Esophagus (tissue), 2 donors: ENCODE measurements at regions not wholly inside any gene's neighbourhood (a gene's known extent, or its start where the extent isn't known, plus 50 kb on each side); places are given as distances from the start of the nearest gene placed in this dataset.

Source experiments
- H3K27ac ChIP-seq, 2 donors: one replicate each; pipeline ENCODE4 v1.5.1; 2013; ENCODE audit warnings: low read depth in 2 of 2, mild to moderate bottlenecking in 2 of 2, inconsistent platforms in 1 of 2, low read length in 1 of 2, moderate library complexity in 1 of 2
- H3K27me3 ChIP-seq, 2 donors: one replicate each; pipeline ENCODE4 v1.6.1; 2013; ENCODE audit warnings: low read length in 2 of 2, control low read depth in 1 of 2, mild to moderate bottlenecking in 1 of 2; ENCODE audit not compliant: insufficient read depth in 2 of 2, control insufficient read depth in 1 of 2
- H3K36me3 ChIP-seq, 2 donors: one replicate each; pipeline ENCODE4 v1.6.1; 2013; ENCODE audit warnings: low read length in 1 of 2; ENCODE audit not compliant: control insufficient read depth in 2 of 2, insufficient read depth in 2 of 2
- H3K4me1 ChIP-seq, 2 donors: one replicate each; pipeline ENCODE4 v1.6.1; 2013; ENCODE audit warnings: low read length in 1 of 2; ENCODE audit not compliant: control insufficient read depth in 2 of 2, insufficient read depth in 2 of 2
- H3K4me3 ChIP-seq, 2 donors: one replicate each; pipeline ENCODE4 v1.5.1; 2013; ENCODE audit warnings: low read length in 2 of 2, mild to moderate bottlenecking in 2 of 2, low read depth in 1 of 2, moderate library complexity in 1 of 2
- H3K9me3 ChIP-seq, 2 donors: one replicate each; pipeline ENCODE4 v1.6.1; 2013; ENCODE audit warnings: mild to moderate bottlenecking in 2 of 2, low read depth in 1 of 2, low read length in 1 of 2, moderate library complexity in 1 of 2; ENCODE audit not compliant: control insufficient read depth in 2 of 2, insufficient read depth in 1 of 2
- WGBS, 2 donors: extraction: QIAGEN DNeasy Blood & Tissue Kit; methylation state at CpG; one replicate each; pipeline ENCODE4 v1.1.7; 2013; 5-methylcytosine and 5-hydroxymethylcytosine counted together
- donor health status: healthy with polysubstance abuse.
- donor health status: Bipolar disorder and iron deficiency.

DNA sequence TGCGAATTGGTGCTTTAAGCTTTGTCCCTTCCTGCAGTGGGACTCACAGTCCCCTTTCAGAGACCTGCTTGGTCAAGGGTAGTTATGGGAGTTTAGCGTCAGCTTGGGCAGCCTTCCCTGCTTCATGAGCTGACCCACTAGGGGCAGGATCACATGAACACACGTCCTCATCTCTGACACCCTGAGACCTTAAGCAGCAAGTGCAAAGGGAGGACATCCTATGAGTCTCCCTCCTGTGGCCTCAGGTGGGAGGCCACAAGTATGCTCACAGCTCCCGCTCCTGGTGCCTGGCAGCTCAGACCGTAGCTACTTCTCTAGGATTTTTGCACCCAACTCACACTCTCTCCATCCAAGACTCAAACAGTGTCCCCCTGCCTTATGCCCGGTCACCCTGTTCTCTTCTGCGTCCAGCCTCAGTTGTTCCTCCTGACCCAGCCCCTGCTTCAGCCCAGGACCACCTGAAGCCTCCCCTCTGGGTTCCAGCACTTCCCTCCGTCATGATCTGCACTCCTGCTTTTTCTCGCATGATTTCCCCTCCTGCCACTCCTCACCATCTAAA lies 136.6 kb upstream of the FAM20C start:
- Histone ChIP-seq H3K36me3 (no peaks in the 10 kb centered on the region), H3K9me3 (no peaks in the 10 kb centered on the region), H3K4me1 (peaks cover 0 to 4% of the 10 kb centered on the region in 2 donors), H3K4me3 (no peak overlapping the region), H3K27me3 (no peaks in the 10 kb centered on the region), H3K27ac (no peak overlapping the region)
- WGBS, 2 donors = 86 to 90% methylated on average over 9 of the region's 9 CpGs

DNA sequence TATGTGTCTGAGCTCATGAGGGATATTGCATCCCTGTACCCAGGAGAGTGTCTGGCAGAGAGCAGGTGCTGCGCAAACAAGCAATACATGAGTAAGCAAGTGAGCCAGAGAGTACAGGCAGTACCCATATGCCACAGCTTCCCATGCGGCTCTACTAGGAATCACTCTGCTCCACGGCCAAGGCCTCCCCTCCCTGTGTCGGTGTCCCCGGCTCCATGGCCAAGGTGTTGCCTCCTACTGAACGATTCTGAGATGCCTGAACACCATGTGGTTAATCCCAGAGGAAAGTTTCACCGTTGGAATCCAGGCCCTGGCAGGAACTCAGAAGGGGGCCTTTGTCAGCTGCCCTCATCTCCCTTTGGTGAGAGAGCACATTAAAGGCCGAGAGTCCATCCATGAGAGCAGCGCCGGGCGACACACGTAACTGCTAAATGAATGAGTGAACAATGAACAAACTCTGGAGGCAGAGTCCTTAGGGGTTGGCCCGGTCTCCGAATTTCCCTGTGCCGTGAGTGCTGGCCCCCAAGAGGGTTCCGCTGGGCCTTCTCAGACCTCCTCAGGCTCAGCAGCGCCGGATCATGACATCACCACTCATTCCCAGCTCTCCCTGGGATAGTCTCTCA lies 136.0 kb upstream of the FAM20C start:
- Histone ChIP-seq H3K9me3 (no peaks in the 10 kb centered on the region), H3K4me3 (no peak overlapping the region), H3K27ac (no peak overlapping the region), H3K4me1 (peaks cover 0 to 4% of the 10 kb centered on the region in 2 donors), H3K36me3 (no peaks in the 10 kb centered on the region), H3K27me3 (no peaks in the 10 kb centered on the region)
- WGBS, 2 donors = 85 to 86% methylated on average over 18 of the region's 18 CpGs

DNA sequence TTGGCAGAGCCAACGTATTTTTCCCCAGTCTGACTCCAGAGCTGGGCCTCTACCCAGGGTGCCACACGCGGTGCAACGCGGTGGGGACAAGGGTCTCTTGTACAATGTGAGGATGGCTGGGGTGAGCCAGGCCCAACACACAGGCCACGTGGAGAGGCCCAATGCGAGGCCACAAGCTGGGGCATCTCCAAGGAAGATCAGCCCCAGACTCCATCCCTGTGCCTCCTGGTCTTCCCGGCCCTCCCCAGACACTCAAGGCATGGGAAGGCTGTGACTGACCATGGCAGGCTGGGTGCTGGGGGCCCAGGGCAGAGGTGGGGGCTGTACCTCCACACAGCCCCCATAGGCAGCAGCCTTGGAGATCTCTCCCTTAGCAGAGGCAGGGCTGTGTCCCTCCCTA lies 135.3 kb upstream of the FAM20C start:
- H3K9me3 ChIP-seq = no peaks in the 10 kb centered on the region
- WGBS, 2 donors = 79 to 82% methylated on average over 8 of the region's 8 CpGs
- no peak overlapping the region for H3K27ac ChIP-seq
- no peaks in the 10 kb centered on the region for H3K36me3 ChIP-seq
- H3K4me3 ChIP-seq = no peak overlapping the region
- H3K27me3 ChIP-seq = no peaks in the 10 kb centered on the region
- peaks cover 0 to 4% of the 10 kb centered on the region in 2 donors for H3K4me1 ChIP-seq

DNA sequence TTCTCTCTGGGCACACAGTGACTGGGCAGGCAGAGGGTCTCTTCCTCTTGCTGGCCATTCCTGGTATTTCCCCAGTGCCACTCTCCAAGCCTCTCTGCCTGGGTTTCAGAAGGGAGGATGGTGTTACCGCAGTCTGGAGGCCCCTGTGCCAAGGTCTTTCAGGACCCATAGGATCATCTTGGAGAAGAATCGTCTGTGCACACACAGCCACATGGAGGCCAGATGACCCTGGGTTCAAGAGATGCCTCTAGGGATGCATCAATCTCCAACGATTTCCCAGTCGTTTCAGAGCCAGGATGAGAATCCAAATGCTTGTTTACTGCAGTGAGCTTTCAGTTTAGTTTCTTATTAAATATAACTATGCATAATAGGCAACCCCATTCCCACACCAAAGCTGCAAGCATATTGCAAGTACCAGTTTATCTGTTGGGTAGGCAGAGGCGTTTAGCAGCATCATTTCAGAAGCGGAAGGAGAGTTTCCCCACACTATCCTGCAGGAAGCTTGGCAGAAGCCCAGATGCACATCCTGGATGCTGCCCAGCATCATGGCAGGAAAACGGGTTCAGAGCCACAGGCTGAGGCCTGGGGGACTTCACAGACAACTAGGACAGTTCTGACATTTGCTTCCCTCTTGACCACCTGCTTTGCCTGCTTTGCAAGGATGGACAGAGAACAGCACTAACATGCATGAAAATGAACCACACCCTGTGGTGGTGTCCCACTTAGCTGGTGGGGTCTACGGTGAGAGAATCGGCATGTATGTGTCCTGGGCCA lies 134.7 kb upstream of the FAM20C start:
- 57 to 63% methylated on average over 9 of the region's 9 CpGs for WGBS, 2 donors
- peaks cover 0 to 4% of the 10 kb centered on the region in 2 donors for H3K4me1 ChIP-seq
- H3K4me3 ChIP-seq = no peak overlapping the region
- no peaks in the 10 kb centered on the region for H3K9me3 ChIP-seq
- H3K36me3 ChIP-seq = no peaks in the 10 kb centered on the region
- H3K27me3 ChIP-seq = no peaks in the 10 kb centered on the region
- H3K27ac ChIP-seq = no peak overlapping the region

DNA sequence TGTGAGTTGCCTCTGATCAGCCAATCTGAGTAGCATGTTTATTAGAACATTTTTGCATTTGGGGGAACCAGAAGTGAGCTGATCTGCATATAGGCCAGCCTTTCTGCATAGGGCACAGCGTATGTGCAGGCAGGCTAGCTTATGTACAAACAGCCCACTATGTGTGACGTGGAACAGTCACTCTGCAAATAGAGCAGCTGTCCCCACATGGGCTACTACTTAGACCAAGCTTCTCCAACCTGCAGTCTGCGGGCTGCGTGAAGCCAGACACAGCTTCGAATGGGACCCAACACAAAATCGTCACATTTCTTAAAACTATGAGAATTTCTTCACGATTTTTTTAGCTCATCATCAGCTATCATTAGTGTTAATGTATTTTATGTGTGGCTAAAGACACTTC lies 134.1 kb upstream of the FAM20C start:
- Histone ChIP-seq H3K27ac (no peak overlapping the region), H3K9me3 (no peaks in the 10 kb centered on the region), H3K36me3 (no peaks in the 10 kb centered on the region), H3K27me3 (no peaks in the 10 kb centered on the region), H3K4me1 (peaks cover 0 to 4% of the 10 kb centered on the region in 2 donors), H3K4me3 (no peak overlapping the region)
- 85 to 87% methylated on average over 7 of the region's 7 CpGs for WGBS, 2 donors

DNA sequence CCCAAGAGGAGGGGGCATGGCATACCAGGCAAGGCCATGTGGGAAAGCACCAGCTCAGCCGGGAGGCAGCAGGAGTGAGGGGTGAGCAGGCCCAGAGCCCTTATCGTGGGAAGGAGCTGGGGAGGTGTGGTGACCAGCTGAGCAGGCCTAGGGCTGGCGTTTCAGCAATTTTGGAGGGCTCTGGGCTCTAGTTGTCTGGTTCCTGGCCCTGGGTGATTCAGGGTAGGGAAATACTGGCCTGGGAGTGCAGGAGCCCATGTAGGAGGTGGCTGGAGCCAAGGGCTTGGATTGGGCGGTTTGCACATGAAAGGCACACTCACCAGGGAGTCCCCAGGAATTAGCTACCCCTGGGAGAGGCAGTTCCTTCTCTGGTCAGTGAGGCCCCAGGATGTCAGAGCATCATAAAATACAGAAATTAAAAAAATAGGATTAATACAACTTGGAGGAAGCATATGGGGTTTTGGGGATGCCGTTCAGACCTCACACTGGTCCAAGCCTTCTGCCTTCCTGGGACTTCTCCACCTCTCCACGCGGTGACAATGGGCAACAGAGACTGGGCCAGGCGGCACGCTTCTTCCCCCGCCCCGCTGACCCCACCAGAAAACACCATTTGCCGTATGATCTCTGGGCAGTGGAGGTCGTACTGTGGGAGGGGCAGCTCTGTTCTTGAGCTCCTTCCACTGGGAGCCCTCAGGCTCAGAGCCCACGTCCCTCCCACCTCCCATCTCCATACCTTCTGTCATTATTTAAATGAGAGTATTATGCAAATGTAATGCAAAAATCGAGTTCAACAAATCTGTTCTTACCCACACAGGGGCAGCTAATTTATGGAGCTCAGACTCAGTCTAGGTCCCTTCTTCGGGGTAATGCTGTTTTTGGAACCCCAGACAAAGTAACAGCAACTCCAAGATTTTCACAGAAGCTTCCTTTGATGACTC lies 133.0 kb upstream of the FAM20C start:
- no peak overlapping the region for H3K27ac ChIP-seq
- no peaks in the 10 kb centered on the region for H3K9me3 ChIP-seq
- 74 to 75% methylated on average over 16 of the region's 16 CpGs for WGBS, 2 donors
- no peaks in the 10 kb centered on the region for H3K27me3 ChIP-seq
- no peaks in the 10 kb centered on the region for H3K36me3 ChIP-seq
- no peak overlapping the region for H3K4me3 ChIP-seq
- peaks cover 0 to 4% of the 10 kb centered on the region in 2 donors for H3K4me1 ChIP-seq

DNA sequence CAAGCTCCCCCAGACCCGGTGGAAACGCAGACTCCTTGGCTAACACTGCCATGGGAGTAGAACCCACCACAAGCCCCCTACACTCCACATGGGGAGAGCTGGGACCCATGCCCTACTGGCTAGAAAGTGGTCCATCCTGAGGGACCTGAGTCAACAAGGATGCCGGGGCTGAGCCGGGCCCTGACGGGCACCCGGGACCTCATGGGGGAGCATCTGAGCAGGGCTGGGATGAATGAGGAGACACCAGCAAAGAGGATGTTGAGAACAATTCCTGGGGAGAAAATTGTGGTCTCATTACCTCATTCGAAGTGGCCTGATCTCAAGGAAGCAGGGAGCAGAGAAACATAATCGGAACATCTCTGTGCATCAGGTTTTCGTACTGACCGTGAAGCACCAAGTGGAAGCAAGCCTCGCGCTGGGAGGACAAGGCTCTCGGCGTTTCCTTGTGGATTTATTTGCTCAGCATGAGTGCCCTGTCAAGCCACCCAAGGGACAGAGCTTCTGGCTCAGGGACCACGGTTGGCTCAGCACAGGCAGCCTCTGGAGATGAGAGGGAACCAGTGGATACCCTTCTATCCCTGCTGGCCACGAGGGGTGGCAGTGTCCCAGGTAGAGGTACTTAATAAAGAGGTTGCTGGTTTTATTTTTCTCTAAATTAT lies 132.2 kb upstream of the FAM20C start:
- WGBS, 2 donors = 82 to 87% methylated on average over 16 of the region's 16 CpGs
- Histone ChIP-seq H3K4me1 (peaks cover 0 to 4% of the 10 kb centered on the region in 2 donors), H3K27me3 (no peaks in the 10 kb centered on the region), H3K36me3 (no peaks in the 10 kb centered on the region), H3K9me3 (no peaks in the 10 kb centered on the region), H3K27ac (no peak overlapping the region), H3K4me3 (no peak overlapping the region)

DNA sequence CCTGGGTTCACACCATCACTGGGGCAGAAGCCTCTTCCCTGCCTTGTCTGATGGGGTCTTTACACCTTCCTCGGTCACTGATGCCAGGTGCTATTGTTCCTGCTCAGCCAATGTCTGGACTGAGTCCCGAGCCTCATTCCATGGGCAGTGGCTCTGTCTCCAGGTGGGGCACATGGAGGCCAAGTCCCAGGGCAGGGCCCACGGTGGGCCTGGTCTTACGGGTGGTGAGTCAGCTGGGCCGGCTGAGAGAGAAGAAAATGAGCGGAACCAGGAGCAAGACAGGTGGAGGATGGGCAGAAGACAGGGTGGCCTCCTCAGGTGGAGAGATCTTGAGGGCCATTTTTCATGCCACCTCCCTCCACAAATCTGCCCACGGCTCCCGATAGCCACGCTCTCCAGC lies 131.7 kb upstream of the FAM20C start:
- Histone ChIP-seq H3K4me3 (no peak overlapping the region), H3K36me3 (no peaks in the 10 kb centered on the region), H3K4me1 (peaks cover 0 to 4% of the 10 kb centered on the region in 2 donors), H3K27ac (no peak overlapping the region), H3K9me3 (no peaks in the 10 kb centered on the region), H3K27me3 (no peaks in the 10 kb centered on the region)
- 85% methylated on average over 9 of the region's 9 CpGs for WGBS, 2 donors

DNA sequence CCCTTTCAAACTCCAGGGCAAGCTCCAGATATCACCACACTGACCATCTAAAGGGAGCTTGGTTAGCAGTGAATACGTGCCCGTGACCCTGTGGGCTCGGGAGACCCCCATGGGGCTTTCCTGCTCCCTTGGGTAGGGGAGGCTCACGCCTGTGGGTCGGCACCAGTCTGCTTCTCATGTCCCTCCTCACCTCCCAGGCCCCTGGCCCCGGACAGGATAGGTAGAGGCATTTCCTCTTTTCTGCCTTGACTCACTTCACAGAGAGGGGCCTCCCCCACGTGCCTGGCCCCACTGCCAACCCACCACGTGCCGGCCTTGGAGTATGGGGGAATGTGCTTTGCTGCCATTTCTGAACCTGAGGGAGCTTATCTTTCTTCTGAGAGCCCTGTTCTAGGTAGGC lies 131.3 kb upstream of the FAM20C start:
- Histone ChIP-seq H3K4me3 (no peak overlapping the region), H3K36me3 (no peaks in the 10 kb centered on the region), H3K9me3 (no peaks in the 10 kb centered on the region), H3K27me3 (no peaks in the 10 kb centered on the region), H3K4me1 (peaks cover 0 to 4% of the 10 kb centered on the region in 2 donors), H3K27ac (no peak overlapping the region)
- WGBS, 2 donors = 79 to 81% methylated on average over 9 of the region's 9 CpGs
